Activated naive CD8-positive, alpha-beta T cell treated with anti-CD3 and anti-CD28 coated beads, Interleukin-2, amount 50 U/mL, for 24 hours (primary cell): ENCODE measurements at regions not wholly inside any gene's neighbourhood (a gene's known extent, or its start where the extent isn't known, plus 50 kb on each side); places are given as distances from the start of the nearest gene placed in this dataset.

Experiments
- ATAC-seq: fragments of 150-1000 bp; cut with Tn5 transposase; one replicate; pipeline ENCODE4 v1.10.0; 2021
- DNase-seq: peaks from one replicate; pipeline ENCODE4 v3.0.0; 2021
- H3K27ac Mint-ChIP-seq: one replicate; pipeline ENCODE4 v1.8.0; 2021; ENCODE audit warnings: mild to moderate bottlenecking, mixed read lengths
- H3K27me3 Mint-ChIP-seq: one replicate; pipeline ENCODE4 v1.8.0; 2021; ENCODE audit warnings: mixed read lengths
- H3K36me3 Mint-ChIP-seq: one replicate; pipeline ENCODE4 v1.8.0; 2021; ENCODE audit warnings: low read depth, mixed read lengths
- H3K4me1 Mint-ChIP-seq: one replicate; pipeline ENCODE4 v1.8.0; 2021; ENCODE audit warnings: mixed read lengths
- H3K4me3 Mint-ChIP-seq: one replicate; pipeline ENCODE4 v1.8.0; 2021; ENCODE audit warnings: mild to moderate bottlenecking, moderate library complexity, mixed read lengths
- H3K9me3 Mint-ChIP-seq: one replicate; pipeline ENCODE4 v1.8.0; 2021; ENCODE audit warnings: mixed read lengths

- H3K27ac Mint-ChIP-seq = no peak overlapping the region
- peaks cover 5% of the 10 kb centered on the region for H3K27me3 Mint-ChIP-seq
- DNase-seq = no peak
- H3K4me1 Mint-ChIP-seq = no peaks in the 10 kb centered on the region
- no peaks in the 10 kb centered on the region for H3K9me3 Mint-ChIP-seq
- H3K36me3 Mint-ChIP-seq = no peaks in the 10 kb centered on the region
- no peak for ATAC-seq
- H3K4me3 Mint-ChIP-seq = no peak overlapping the region
Measured at GRCh38 chr18:25647404-25647803, 295.4 kb upstream of the ZNF521 start.

- Mint-ChIP-seq H3K27ac (no peak overlapping the region), H3K4me3 (no peak overlapping the region), H3K4me1 (no peaks in the 10 kb centered on the region), H3K27me3 (peaks cover 5% of the 10 kb centered on the region), H3K9me3 (no peaks in the 10 kb centered on the region), H3K36me3 (no peaks in the 10 kb centered on the region)
- ATAC-seq = no peak
- no peak for DNase-seq
Measured at GRCh38 chr18:25646971-25647370, 295.0 kb upstream of the ZNF521 start.

- H3K9me3 Mint-ChIP-seq = no peaks in the 10 kb centered on the region
- no peaks in the 10 kb centered on the region for H3K36me3 Mint-ChIP-seq
- ATAC-seq (no peak), DNase-seq (no peak)
- H3K27ac Mint-ChIP-seq = no peak overlapping the region
- H3K4me1 Mint-ChIP-seq = no peaks in the 10 kb centered on the region
- H3K27me3 Mint-ChIP-seq = peaks cover 3% of the 10 kb centered on the region
- no peak overlapping the region for H3K4me3 Mint-ChIP-seq
Measured at GRCh38 chr18:25639596-25639995, 287.6 kb upstream of the ZNF521 start.

- peaks cover 2% of the 10 kb centered on the region for H3K27me3 Mint-ChIP-seq
- ATAC-seq = no peak
- H3K4me3 Mint-ChIP-seq = no peak overlapping the region
- H3K4me1 Mint-ChIP-seq = no peaks in the 10 kb centered on the region
- no peak overlapping the region for H3K27ac Mint-ChIP-seq
- H3K36me3 Mint-ChIP-seq = no peaks in the 10 kb centered on the region
- peaks cover 6% of the 10 kb centered on the region for H3K9me3 Mint-ChIP-seq
- no peak for DNase-seq
Measured at GRCh38 chr18:25633563-25633962, 281.6 kb upstream of the ZNF521 start.

GRCh38 chr18:25630682-25631081 is 278.7 kb upstream of the ZNF521 start:
- Mint-ChIP-seq H3K27ac (no peak overlapping the region), H3K36me3 (no peaks in the 10 kb centered on the region), H3K4me1 (no peaks in the 10 kb centered on the region), H3K4me3 (no peak overlapping the region), H3K9me3 (peaks cover 13% of the 10 kb centered on the region), H3K27me3 (no peaks in the 10 kb centered on the region)
- no peak for ATAC-seq
- no peak for DNase-seq

- Mint-ChIP-seq H3K4me1 (no peaks in the 10 kb centered on the region), H3K27me3 (peaks cover 2% of the 10 kb centered on the region), H3K9me3 (peaks cover 12% of the 10 kb centered on the region), H3K4me3 (no peak overlapping the region), H3K27ac (no peak overlapping the region), H3K36me3 (no peaks in the 10 kb centered on the region)
- ATAC-seq = no peak
- no peak for DNase-seq
Measured at GRCh38 chr18:25621682-25622081, 269.7 kb upstream of the ZNF521 start.

- no peak for ATAC-seq
- Mint-ChIP-seq H3K27ac (no peak overlapping the region), H3K4me3 (no peak overlapping the region), H3K27me3 (peaks cover 2% of the 10 kb centered on the region), H3K9me3 (peaks cover 8% of the 10 kb centered on the region), H3K4me1 (no peaks in the 10 kb centered on the region), H3K36me3 (no peaks in the 10 kb centered on the region)
- no peak for DNase-seq
Measured at GRCh38 chr18:25621144-25621543, 269.2 kb upstream of the ZNF521 start.

GRCh38 chr18:25614168-25614567 is 262.2 kb upstream of the ZNF521 start:
- Mint-ChIP-seq H3K36me3 (no peaks in the 10 kb centered on the region), H3K27me3 (peaks cover 2% of the 10 kb centered on the region), H3K4me1 (no peaks in the 10 kb centered on the region), H3K9me3 (no peaks in the 10 kb centered on the region), H3K27ac (no peak overlapping the region), H3K4me3 (no peak overlapping the region)
- ATAC-seq = no peak
- DNase-seq = no peak

- DNase-seq = no peak
- H3K36me3 Mint-ChIP-seq = no peaks in the 10 kb centered on the region
- H3K27ac Mint-ChIP-seq = no peak overlapping the region
- H3K4me3 Mint-ChIP-seq = no peak overlapping the region
- peaks cover 2% of the 10 kb centered on the region for H3K27me3 Mint-ChIP-seq
- H3K4me1 Mint-ChIP-seq = no peaks in the 10 kb centered on the region
- no peak for ATAC-seq
- H3K9me3 Mint-ChIP-seq = no peaks in the 10 kb centered on the region
Measured at GRCh38 chr18:25612466-25612865, 260.5 kb upstream of the ZNF521 start.

GRCh38 chr18:25608091-25608490 is 256.1 kb upstream of the ZNF521 start:
- Mint-ChIP-seq H3K27ac (no peak overlapping the region), H3K27me3 (no peaks in the 10 kb centered on the region)

GRCh38 chr18:25604894-25605597 is 253.1 kb upstream of the ZNF521 start:
- no peaks in the 10 kb centered on the region for H3K9me3 Mint-ChIP-seq
- H3K36me3 Mint-ChIP-seq = no peaks in the 10 kb centered on the region
- H3K4me1 Mint-ChIP-seq = no peaks in the 10 kb centered on the region
- DNase-seq (no peak), ATAC-seq (no peak)
- H3K27ac Mint-ChIP-seq = no peak overlapping the region
- H3K4me3 Mint-ChIP-seq = no peak overlapping the region
- peaks cover 3% of the 10 kb centered on the region for H3K27me3 Mint-ChIP-seq

More at GRCh38 chr18:25608091-25608490, 256.1 kb upstream of the ZNF521 start:
- DNase-seq (no peak), ATAC-seq (no peak)
- Mint-ChIP-seq H3K4me3 (no peak overlapping the region), H3K9me3 (no peaks in the 10 kb centered on the region), H3K36me3 (no peaks in the 10 kb centered on the region), H3K4me1 (no peaks in the 10 kb centered on the region)

GRCh38 chr18:25604196-25604893 is 252.4 kb upstream of the ZNF521 start:
- no peak for DNase-seq
- no peaks in the 10 kb centered on the region for H3K9me3 Mint-ChIP-seq
- peaks cover 3% of the 10 kb centered on the region for H3K27me3 Mint-ChIP-seq
- ATAC-seq = no peak
- no peaks in the 10 kb centered on the region for H3K4me1 Mint-ChIP-seq
- H3K4me3 Mint-ChIP-seq = no peak overlapping the region
- H3K27ac Mint-ChIP-seq = no peak overlapping the region
- H3K36me3 Mint-ChIP-seq = no peaks in the 10 kb centered on the region

- DNase-seq = no peak
- no peak overlapping the region for H3K4me3 Mint-ChIP-seq
- ATAC-seq = no peak
- no peak overlapping the region for H3K27ac Mint-ChIP-seq
- H3K4me1 Mint-ChIP-seq = no peaks in the 10 kb centered on the region
- no peaks in the 10 kb centered on the region for H3K36me3 Mint-ChIP-seq
- no peaks in the 10 kb centered on the region for H3K9me3 Mint-ChIP-seq
- peaks cover 3% of the 10 kb centered on the region for H3K27me3 Mint-ChIP-seq
Measured at GRCh38 chr18:25599443-25599842, 247.5 kb upstream of the ZNF521 start.

GRCh38 chr18:25597476-25597875 is 245.5 kb upstream of the ZNF521 start:
- ATAC-seq (no peak), DNase-seq (no peak)
- H3K4me1 Mint-ChIP-seq = no peaks in the 10 kb centered on the region
- no peaks in the 10 kb centered on the region for H3K9me3 Mint-ChIP-seq
- H3K4me3 Mint-ChIP-seq = no peak overlapping the region
- H3K27ac Mint-ChIP-seq = no peak overlapping the region
- no peaks in the 10 kb centered on the region for H3K36me3 Mint-ChIP-seq
- H3K27me3 Mint-ChIP-seq = peaks cover 3% of the 10 kb centered on the region

- Mint-ChIP-seq H3K36me3 (no peaks in the 10 kb centered on the region), H3K27ac (no peak overlapping the region), H3K9me3 (no peaks in the 10 kb centered on the region), H3K4me1 (no peaks in the 10 kb centered on the region), H3K4me3 (no peak overlapping the region), H3K27me3 (no peaks in the 10 kb centered on the region)
- DNase-seq (no peak), ATAC-seq (no peak)
Measured at GRCh38 chr18:25595274-25596060, 243.5 kb upstream of the ZNF521 start.
